ENCODE measurements at regions not wholly inside any gene's neighbourhood (a gene's known extent, or its start where the extent isn't known, plus 50 kb on each side); places are given as distances from the start of the nearest gene placed in this dataset.

- no peak for TF ChIP-seq ZNF175 (CRISPR knock-in tag; IDR thresholded peaks at IDR 0.05; ENCODE audit: low read depth)
- TF ChIP-seq CBFA2T2 (conservative IDR thresholded peaks at IDR 0.05), result no peak
- no peak for TF ChIP-seq TAF15 (IDR thresholded peaks at IDR 0.05; ENCODE audit: low read depth, low read length)
- TF ChIP-seq ZNF695 (CRISPR knock-in tag; IDR thresholded peaks at IDR 0.05), result no peak
- peak; percentile 56 for TF ChIP-seq C11orf30 (IDR thresholded peaks at IDR 0.05; ENCODE audit: low read depth)
Measured at GRCh38 chr17:6928193-6928592, 67.7 kb upstream of the ALOX12 start (continued).

GRCh38 chr17:6930749-6931148 lies 65.1 kb upstream of the ALOX12 start:
- H3K9me3 ChIP-seq (replicated peaks; ENCODE audit: control insufficient read depth, insufficient read depth, low read depth, low read length), result no peaks in the 10 kb centered on the region
- H3K36me3 ChIP-seq (ENCODE audit: control insufficient read depth, insufficient read depth, low read length), result peaks cover 13% of the 10 kb centered on the region
- CTCF ChIA-PET (ENCODE audit: low intra/inter-chr PET ratio), result no interaction called here
- no peak overlapping the region for H3K9ac ChIP-seq (ENCODE audit: insufficient read depth in 1 of 2, low read depth in 2 of 2, low read length in 2 of 2)
- H3K9me1 ChIP-seq (ENCODE audit: control insufficient read depth, insufficient read depth, low read length), result no peaks in the 10 kb centered on the region
- no peaks in the 10 kb centered on the region for H4K20me1 ChIP-seq (replicated peaks; ENCODE audit: control insufficient read depth, insufficient read depth, low read length)
- intact Hi-C loops (cut with micrococcal nuclease), result no loop called here
- no peak overlapping the region for H3K27ac ChIP-seq (ENCODE audit: extremely low read depth, low read depth, low read length)
- in situ Hi-C loops (cut with MboI), result no loop called here
- DNase-seq (ENCODE audit: extremely low read depth in 1 of 4, low spot score in 3 of 4), result no peak
- FAIRE-seq, result no peak
- H2AFZ ChIP-seq (ENCODE audit: low read depth, low read length), result no peak overlapping the region
- H3K79me2 ChIP-seq (ENCODE audit: control insufficient read depth, insufficient read depth, low read length), result peaks cover 18% of the 10 kb centered on the region
- H3K4me3 ChIP-seq, result no peak overlapping the region
- no peak overlapping the region for H3K4me2 ChIP-seq (ENCODE audit: insufficient read depth, low read length)
- no peak for ATAC-seq
- peaks cover 0 to 12% of the 10 kb centered on the region in 2 experiments; a peak in 2 of 5 replicates for H3K4me1 ChIP-seq (replicated peaks in 1 of 2; ENCODE audit: control insufficient read depth in 2 of 2, insufficient read depth in 2 of 2, low read length in 2 of 2)
- TF ChIP-seq NKRF (IDR thresholded peaks at IDR 0.05; ENCODE audit: borderline replicate concordance), result no peak
- no peak for TF ChIP-seq ZNF740 (CRISPR knock-in tag; IDR thresholded peaks at IDR 0.05)
- TF ChIP-seq ZNF740 (tag; IDR thresholded peaks at IDR 0.05), result no peak
- TF ChIP-seq SNAPC5 (CRISPR knock-in tag; IDR thresholded peaks at IDR 0.05), result no peak
- no peak for TF ChIP-seq ZNF124 (CRISPR knock-in tag; IDR thresholded peaks at IDR 0.05)
- TF ChIP-seq NR1H2 (CRISPR knock-in tag; IDR thresholded peaks at IDR 0.05), result no peak
- TF ChIP-seq HES1 (IDR thresholded peaks at IDR 0.05; ENCODE audit: low read depth), result no peak
- no peak for TF ChIP-seq ZBTB2 (IDR thresholded peaks at IDR 0.05)
- no peak for TF ChIP-seq TAF9B (IDR thresholded peaks at IDR 0.05; ENCODE audit: partially characterized antibody)
- TF ChIP-seq RAD21 (CRISPR knock-in tag; conservative IDR thresholded peaks at IDR 0.05 in 1 of 2, IDR thresholded peaks at IDR 0.05 in 1 of 2), result no peak
- no peak for TF ChIP-seq ZNF431 (CRISPR knock-in tag; IDR thresholded peaks at IDR 0.05)
- no peak for TF ChIP-seq ZFX (CRISPR knock-in tag; IDR thresholded peaks at IDR 0.05)
- TF ChIP-seq BRD4 (IDR thresholded peaks at IDR 0.05), result no peak
- no peaks in the 10 kb centered on the region for H3K27me3 ChIP-seq (ENCODE audit: control insufficient read depth in 2 of 2, insufficient read depth in 2 of 2, low read length in 2 of 2)
- POLR2A ChIA-PET, result interaction anchor here (1.2 kb wide), 1 partner anchor 16 kb away, joined by 3 read pairs; no protein-coding TSS in a partner anchor
- BruUV-seq (replicated peaks), result no TSS peak

Measured in K562 (cell line).